ENCODE measurements at regions not wholly inside any gene's neighbourhood (a gene's known extent, or its start where the extent isn't known, plus 50 kb on each side); places are given as distances from the start of the nearest gene placed in this dataset.
A peak's percentile ranks its signal among the peaks of the same experiment; 100 is the strongest.

- Histone ChIP-seq H3K4me1 (no peaks in the 10 kb centered on the region), H3K4me3 (no peak overlapping the region), H3K27ac (no peak overlapping the region), H3K27me3 (no peaks in the 10 kb centered on the region), H3K9me3 (no peaks in the 10 kb centered on the region), H3K36me3 (no peaks in the 10 kb centered on the region)
- 24 to 28% methylated on average over 4 of the region's 4 CpGs for WGBS, 2 donors
- TF ChIP-seq POLR2A (IDR thresholded peaks at IDR 0.05) (no peak), CTCF (IDR thresholded peaks at IDR 0.05) (no peak), EP300 (IDR thresholded peaks at IDR 0.05) (no peak)
- no peak for DNase-seq (ENCODE audit: low spot score in 2 of 2)
Observed at GRCh38 chr13:53165261-53165660, 136.6 kb downstream of the OLFM4 start.

GRCh38 chr13:53167561-53167960 is 138.9 kb downstream of the OLFM4 start:
- H3K4me3 ChIP-seq = no peak overlapping the region
- no peaks in the 10 kb centered on the region for H3K4me1 ChIP-seq
- H3K36me3 ChIP-seq = no peaks in the 10 kb centered on the region
- no peak for DNase-seq (ENCODE audit: low spot score in 2 of 2)
- no peak overlapping the region for H3K27ac ChIP-seq
- WGBS, 2 donors = 64 to 73% methylated on average over 3 of the region's 3 CpGs
- TF ChIP-seq POLR2A (IDR thresholded peaks at IDR 0.05) = no peak
- H3K9me3 ChIP-seq = no peaks in the 10 kb centered on the region
- H3K27me3 ChIP-seq = no peaks in the 10 kb centered on the region

GRCh38 chr13:53170910-53171309 is 142.3 kb downstream of the OLFM4 start:
- Histone ChIP-seq H3K27ac (no peak overlapping the region), H3K27me3 (no peaks in the 10 kb centered on the region), H3K4me3 (no peak overlapping the region), H3K4me1 (no peaks in the 10 kb centered on the region), H3K9me3 (no peaks in the 10 kb centered on the region), H3K36me3 (no peaks in the 10 kb centered on the region)
- TF ChIP-seq POLR2A (IDR thresholded peaks at IDR 0.05) = no peak
- no peak for TF ChIP-seq CTCF (IDR thresholded peaks at IDR 0.05)
- no peak for TF ChIP-seq EP300 (IDR thresholded peaks at IDR 0.05)
- no peak for DNase-seq (ENCODE audit: low spot score in 2 of 2)
- 32 to 55% methylated on average over 1 of the region's 1 CpG for WGBS, 2 donors

GRCh38 chr13:53174545-53174944 is 145.9 kb downstream of the OLFM4 start:
- no peaks in the 10 kb centered on the region for H3K9me3 ChIP-seq
- no peaks in the 10 kb centered on the region for H3K36me3 ChIP-seq
- H3K27me3 ChIP-seq = no peaks in the 10 kb centered on the region
- H3K4me1 ChIP-seq = no peaks in the 10 kb centered on the region
- DNase-seq (ENCODE audit: low spot score in 2 of 2) = peak; percentile 14 to 25
- no peak overlapping the region for H3K27ac ChIP-seq
- 69 to 81% methylated on average over 2 of the region's 2 CpGs for WGBS, 2 donors
- TF ChIP-seq POLR2A (IDR thresholded peaks at IDR 0.05) = no peak
- TF ChIP-seq EP300 (IDR thresholded peaks at IDR 0.05) = no peak
- no peak for TF ChIP-seq CTCF (IDR thresholded peaks at IDR 0.05)
- H3K4me3 ChIP-seq = no peak overlapping the region

GRCh38 chr13:53180684-53181083 is 152.1 kb downstream of the OLFM4 start:
- no peak for DNase-seq (ENCODE audit: low spot score in 2 of 2)
- H3K27ac ChIP-seq = no peak overlapping the region
- no peaks in the 10 kb centered on the region for H3K9me3 ChIP-seq
- H3K27me3 ChIP-seq = no peaks in the 10 kb centered on the region
- H3K4me3 ChIP-seq = no peak overlapping the region
- TF ChIP-seq POLR2A (IDR thresholded peaks at IDR 0.05) (no peak), EP300 (IDR thresholded peaks at IDR 0.05) (no peak), CTCF (IDR thresholded peaks at IDR 0.05) (no peak)
- no peaks in the 10 kb centered on the region for H3K36me3 ChIP-seq
- H3K4me1 ChIP-seq = no peaks in the 10 kb centered on the region

GRCh38 chr13:53182724-53183123 is 154.1 kb downstream of the OLFM4 start:
- Histone ChIP-seq H3K9me3 (no peaks in the 10 kb centered on the region), H3K27me3 (no peaks in the 10 kb centered on the region), H3K4me3 (no peak overlapping the region), H3K27ac (no peak overlapping the region), H3K4me1 (no peaks in the 10 kb centered on the region), H3K36me3 (no peaks in the 10 kb centered on the region)
- TF ChIP-seq POLR2A (IDR thresholded peaks at IDR 0.05) = no peak
- no peak for TF ChIP-seq CTCF (IDR thresholded peaks at IDR 0.05)
- TF ChIP-seq EP300 (IDR thresholded peaks at IDR 0.05) = no peak
- DNase-seq (ENCODE audit: low spot score in 2 of 2) = no peak
- WGBS, 2 donors = 49% methylated on average over 3 of the region's 3 CpGs

All from tibial nerve (tissue), 4 donors.